Hepatocyte (in vitro differentiated cells): ENCODE measurements at regions not wholly inside any gene's neighbourhood (a gene's known extent, or its start where the extent isn't known, plus 50 kb on each side); places are given as distances from the start of the nearest gene placed in this dataset.

Experiments
- DNase-seq: peaks from one replicate; pipeline ENCODE4 v3.0.0-alpha.2; 2016; ENCODE audit warnings: low spot score
- H2AFZ ChIP-seq: fragments of 200-600 bp; sonication (generic); 2 replicates; pipeline ENCODE4 v1.6.0; 2016; ENCODE audit warnings: antibody characterized with exemption, mild to moderate bottlenecking
- H3K27ac ChIP-seq: fragments of 200-600 bp; sonication (generic); 2 replicates; pipeline ENCODE4 v1.5.1; 2016; ENCODE audit warnings: mild to moderate bottlenecking
- H3K27me3 ChIP-seq: fragments of 200-600 bp; sonication (generic); 2 replicates; pipeline ENCODE4 v1.6.1; 2016
- H3K36me3 ChIP-seq: fragments of 200-600 bp; sonication (generic); replicated peaks from 2 replicates; pipeline ENCODE4 v1.5.1; 2016; ENCODE audit warnings: low read depth; ENCODE audit not compliant: insufficient read depth
- H3K4me1 ChIP-seq: fragments of 200-600 bp; sonication (generic); 2 replicates; pipeline ENCODE4 v1.5.1; 2016; ENCODE audit warnings: mild to moderate bottlenecking, moderate library complexity; ENCODE audit not compliant: insufficient read depth
- H3K4me2 ChIP-seq: fragments of 200-600 bp; sonication (generic); 2 replicates; pipeline ENCODE4 v1.6.0; 2016
- H3K4me3 ChIP-seq: fragments of 200-600 bp; sonication (generic); 2 replicates; pipeline ENCODE4 v1.5.1; 2016; ENCODE audit warnings: mild to moderate bottlenecking
- H3K79me2 ChIP-seq: fragments of 200-600 bp; sonication (generic); 2 replicates; pipeline ENCODE4 v1.6.0; 2017; ENCODE audit warnings: mild to moderate bottlenecking
- H3K9me2 ChIP-seq: fragments of 200-600 bp; sonication (generic); replicated peaks from 2 replicates; pipeline ENCODE4 v1.6.0; 2017; ENCODE audit warnings: mild to moderate bottlenecking; ENCODE audit not compliant: insufficient read depth
- H3K9me3 ChIP-seq: fragments of 200-600 bp; sonication (generic); 2 replicates; pipeline ENCODE4 v1.5.1; 2016; ENCODE audit warnings: low read depth, mild to moderate bottlenecking
- H4K20me1 ChIP-seq: fragments of 200-600 bp; sonication (generic); 2 replicates; pipeline ENCODE4 v1.6.0; 2016; ENCODE audit warnings: mild to moderate bottlenecking; ENCODE audit not compliant: insufficient read depth, poor library complexity, severe bottlenecking
- CTCF ChIP-seq: fragments of 200-600 bp; sonication (generic); IDR thresholded peaks from 2 replicates; pipeline ENCODE4 v1.5.1; 2016; ENCODE audit warnings: antibody characterized with exemption, mild to moderate bottlenecking; ENCODE audit not compliant: poor library complexity
- EZH2 ChIP-seq: fragments of 200-600 bp; sonication (generic); IDR thresholded peaks from 2 replicates; pipeline ENCODE4 v1.6.1; 2016; ENCODE audit warnings: antibody characterized with exemption, mild to moderate bottlenecking, borderline replicate concordance
- EZH2phosphoT487 ChIP-seq: fragments of 200-600 bp; sonication (generic); IDR thresholded peaks from one replicate; pipeline ENCODE4 v1.6.1; 2018; ENCODE audit warnings: antibody characterized with exemption, mild to moderate bottlenecking, low read depth, moderate library complexity; ENCODE audit not compliant: unreplicated experiment, severe bottlenecking
- WGBS: methylation state at CpG from one replicate; pipeline ENCODE4 v1.1.6; 2016; ENCODE audit warnings: low lambda C conversion rate; ENCODE audit errors: missing lambda C conversion rate; 5-methylcytosine and 5-hydroxymethylcytosine counted together

- WGBS, result 93% methylated on average over 3 of the region's 3 CpGs
- Histone ChIP-seq H4K20me1 (no peaks in the 10 kb centered on the region), H3K9me3 (no peaks in the 10 kb centered on the region), H3K79me2 (no peaks in the 10 kb centered on the region), H3K4me3 (no peak overlapping the region), H3K4me1 (no peaks in the 10 kb centered on the region), H3K27me3 (no peaks in the 10 kb centered on the region), H3K36me3 (no peaks in the 10 kb centered on the region), H3K4me2 (no peak overlapping the region), H3K27ac (no peak overlapping the region), H3K9me2 (no peaks in the 10 kb centered on the region), H2AFZ (no peak overlapping the region)
- DNase-seq, result no peak
- TF ChIP-seq EZH2 (no peak), EZH2phosphoT487 (no peak)
Observed at GRCh38 chr12:67474934-67475620, 173.5 kb upstream of the DYRK2 start.

- DNase-seq, result no peak
- H3K36me3 ChIP-seq, result no peaks in the 10 kb centered on the region
- WGBS, result 77% methylated on average over 2 of the region's 2 CpGs
- no peaks in the 10 kb centered on the region for H3K9me3 ChIP-seq
- H2AFZ ChIP-seq, result no peak overlapping the region
- no peaks in the 10 kb centered on the region for H3K9me2 ChIP-seq
- no peak overlapping the region for H3K4me3 ChIP-seq
- no peak overlapping the region for H3K27ac ChIP-seq
- H3K27me3 ChIP-seq, result no peaks in the 10 kb centered on the region
- no peaks in the 10 kb centered on the region for H3K4me1 ChIP-seq
- TF ChIP-seq CTCF, result no peak
- TF ChIP-seq EZH2, result no peak
- no peak for TF ChIP-seq EZH2phosphoT487
- no peak overlapping the region for H3K4me2 ChIP-seq
- H4K20me1 ChIP-seq, result no peaks in the 10 kb centered on the region
- no peaks in the 10 kb centered on the region for H3K79me2 ChIP-seq
Observed at GRCh38 chr12:67475725-67476124, 172.8 kb upstream of the DYRK2 start.

- Histone ChIP-seq H3K4me2 (no peak overlapping the region), H3K9me2 (no peaks in the 10 kb centered on the region), H3K4me1 (no peaks in the 10 kb centered on the region), H3K36me3 (no peaks in the 10 kb centered on the region), H3K27ac (no peak overlapping the region), H3K79me2 (no peaks in the 10 kb centered on the region), H2AFZ (no peak overlapping the region), H3K9me3 (no peaks in the 10 kb centered on the region), H3K27me3 (no peaks in the 10 kb centered on the region), H3K4me3 (no peak overlapping the region), H4K20me1 (no peaks in the 10 kb centered on the region)
- DNase-seq, result no peak
- 88% methylated on average over 8 of the region's 8 CpGs for WGBS
- TF ChIP-seq EZH2 (no peak), CTCF (no peak), EZH2phosphoT487 (no peak)
Observed at GRCh38 chr12:67477681-67478265, 170.8 kb upstream of the DYRK2 start.

- Histone ChIP-seq H3K4me1 (peaks cover 4% of the 10 kb centered on the region), H3K4me3 (no peak overlapping the region), H3K36me3 (no peaks in the 10 kb centered on the region), H4K20me1 (no peaks in the 10 kb centered on the region), H2AFZ (no peak overlapping the region), H3K4me2 (no peak overlapping the region), H3K9me3 (no peaks in the 10 kb centered on the region), H3K27ac (no peak overlapping the region), H3K27me3 (no peaks in the 10 kb centered on the region), H3K9me2 (no peaks in the 10 kb centered on the region), H3K79me2 (no peaks in the 10 kb centered on the region)
- WGBS, result 64% methylated on average over 6 of the region's 6 CpGs
- DNase-seq, result peak; percentile 77
- no peak for TF ChIP-seq EZH2
- TF ChIP-seq CTCF, result no peak
- TF ChIP-seq EZH2phosphoT487, result no peak
Observed at GRCh38 chr12:67482751-67483661, 165.5 kb upstream of the DYRK2 start.
